Fibroblast of the aortic adventitia (primary cell): ENCODE measurements at regions not wholly inside any gene's neighbourhood (a gene's known extent, or its start where the extent isn't known, plus 50 kb on each side); places are given as distances from the start of the nearest gene placed in this dataset.
"Not testable (repeated sequence)": the region's sequence is repeated elsewhere in the genome, so short reads cannot be mapped to it uniquely, and the experiment has no call there.

Experiments used
- DNase-seq: peaks from one replicate; pipeline ENCODE4 v3.0.0-alpha.2; 2010; ENCODE audit warnings: low read depth
- H3K4me3 ChIP-seq: 2 replicates; pipeline ENCODE4 v1.5.1; 2011; ENCODE audit warnings: low read depth, mild to moderate bottlenecking, control low read depth, low read length, moderate library complexity
- TF ChIP-seq, protein P1 (sequence below): IDR thresholded peaks from 2 replicates; pipeline ENCODE4 v1.5.1; 2011; ENCODE audit warnings: mild to moderate bottlenecking, low read length, control low read depth, inconsistent platforms; ENCODE audit not compliant: insufficient read depth

GRCh38 chr16:88264641-88265285, 118.0 kb upstream of the ZNF469 start:
- TF ChIP-seq, protein P1, sequence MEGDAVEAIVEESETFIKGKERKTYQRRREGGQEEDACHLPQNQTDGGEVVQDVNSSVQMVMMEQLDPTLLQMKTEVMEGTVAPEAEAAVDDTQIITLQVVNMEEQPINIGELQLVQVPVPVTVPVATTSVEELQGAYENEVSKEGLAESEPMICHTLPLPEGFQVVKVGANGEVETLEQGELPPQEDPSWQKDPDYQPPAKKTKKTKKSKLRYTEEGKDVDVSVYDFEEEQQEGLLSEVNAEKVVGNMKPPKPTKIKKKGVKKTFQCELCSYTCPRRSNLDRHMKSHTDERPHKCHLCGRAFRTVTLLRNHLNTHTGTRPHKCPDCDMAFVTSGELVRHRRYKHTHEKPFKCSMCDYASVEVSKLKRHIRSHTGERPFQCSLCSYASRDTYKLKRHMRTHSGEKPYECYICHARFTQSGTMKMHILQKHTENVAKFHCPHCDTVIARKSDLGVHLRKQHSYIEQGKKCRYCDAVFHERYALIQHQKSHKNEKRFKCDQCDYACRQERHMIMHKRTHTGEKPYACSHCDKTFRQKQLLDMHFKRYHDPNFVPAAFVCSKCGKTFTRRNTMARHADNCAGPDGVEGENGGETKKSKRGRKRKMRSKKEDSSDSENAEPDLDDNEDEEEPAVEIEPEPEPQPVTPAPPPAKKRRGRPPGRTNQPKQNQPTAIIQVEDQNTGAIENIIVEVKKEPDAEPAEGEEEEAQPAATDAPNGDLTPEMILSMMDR: no peak
- H3K4me3 ChIP-seq: no peak overlapping the region
- DNase-seq: peak; percentile 91

DNA sequence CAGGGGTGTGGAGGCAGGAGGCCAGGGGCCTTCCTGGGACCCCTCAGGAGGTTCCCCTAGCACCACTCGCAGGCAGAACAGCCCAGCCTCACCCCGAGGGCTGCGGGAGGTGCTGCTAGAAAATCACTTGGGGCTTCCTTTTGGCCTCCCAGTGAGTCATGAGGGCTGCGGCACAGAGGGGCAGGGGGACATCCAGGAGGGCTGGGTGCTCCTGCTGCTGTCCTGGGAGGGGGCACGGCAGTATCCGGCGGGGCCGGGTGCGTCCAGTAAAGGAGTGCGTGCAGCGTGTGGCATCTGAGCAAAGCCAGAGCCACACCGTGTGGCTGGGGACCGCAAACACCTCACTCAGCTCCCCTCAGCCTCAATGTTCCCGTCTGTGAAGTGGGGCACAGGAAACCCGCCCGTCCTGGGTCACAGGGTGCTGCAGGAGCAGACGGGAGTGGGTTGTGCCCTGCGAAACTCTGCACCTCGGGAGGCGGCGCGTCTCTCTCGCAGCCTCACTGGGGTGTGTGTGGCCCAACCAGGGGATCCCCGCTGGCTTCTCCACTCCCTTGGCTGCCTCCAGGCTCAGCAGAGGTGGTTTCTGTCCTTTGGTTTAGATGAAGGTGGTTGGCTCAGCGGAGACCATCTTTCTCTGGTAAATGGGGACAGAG, 117.3 kb upstream of the ZNF469 start:
- not testable (repeated sequence) for H3K4me3 ChIP-seq, DNase-seq

DNA sequence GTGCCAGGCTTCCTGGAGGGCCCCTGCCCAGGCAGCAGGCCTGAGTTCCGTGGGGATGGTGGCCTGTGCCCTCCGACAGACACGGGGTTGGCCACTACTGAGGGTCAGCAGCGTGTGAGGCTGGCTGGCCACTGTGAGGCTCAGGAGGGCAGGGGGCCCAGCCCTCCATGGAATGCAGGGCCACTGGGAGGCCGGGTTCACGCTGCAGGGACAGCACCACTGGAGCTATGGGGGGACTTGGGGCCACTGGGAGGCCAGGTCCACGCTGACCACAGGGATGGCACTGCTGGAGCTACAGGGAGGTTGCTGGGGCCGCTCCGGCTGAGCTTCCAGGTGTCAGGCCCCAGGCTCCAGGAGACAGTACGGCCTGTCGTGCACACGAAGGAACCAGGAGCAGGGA, 116.7 kb upstream of the ZNF469 start:
- not testable (repeated sequence) for DNase-seq, H3K4me3 ChIP-seq

- not testable (repeated sequence) for DNase-seq, H3K4me3 ChIP-seq
Observed at GRCh38 chr16:88266935-88267551, 115.7 kb upstream of the ZNF469 start.

GRCh38 chr16:88268186-88268970, 114.4 kb upstream of the ZNF469 start:
- H3K4me3 ChIP-seq, DNase-seq: not testable (repeated sequence)

DNA sequence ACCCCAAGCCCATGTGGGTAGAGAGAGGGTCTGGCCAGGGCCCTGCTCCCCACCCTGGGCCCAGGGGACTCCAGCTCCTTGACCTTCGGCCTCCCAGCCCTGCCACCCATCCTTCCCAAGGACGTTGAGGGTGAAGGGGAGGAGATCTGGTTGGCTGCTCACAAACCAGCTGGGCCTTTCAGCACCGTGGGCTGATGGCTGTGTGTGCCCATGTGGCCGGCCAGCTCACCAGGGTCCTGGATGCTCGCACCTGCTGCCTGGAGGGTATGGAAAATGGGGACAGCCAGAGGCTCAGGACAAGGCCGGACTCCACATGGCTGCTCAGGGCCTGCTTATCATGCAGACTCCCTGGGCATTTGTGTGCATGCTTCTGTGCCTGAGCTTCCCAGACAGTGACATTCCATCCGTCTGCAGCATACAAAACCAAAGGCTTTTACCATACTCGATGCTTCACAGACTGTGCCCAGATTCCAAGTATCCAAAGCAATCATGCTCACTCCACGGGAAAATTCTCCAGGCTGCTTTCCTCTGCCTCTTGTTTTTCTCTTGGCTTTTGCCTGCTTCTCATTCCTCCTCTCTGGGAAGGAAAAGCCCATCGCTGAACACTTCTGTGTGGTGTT, 112.5 kb upstream of the ZNF469 start:
- peak; percentile 25 for DNase-seq
- H3K4me3 ChIP-seq: not testable (repeated sequence)

GRCh38 chr16:88271296-88271695, 111.5 kb upstream of the ZNF469 start:
- DNase-seq, H3K4me3 ChIP-seq: not testable (repeated sequence)

DNA sequence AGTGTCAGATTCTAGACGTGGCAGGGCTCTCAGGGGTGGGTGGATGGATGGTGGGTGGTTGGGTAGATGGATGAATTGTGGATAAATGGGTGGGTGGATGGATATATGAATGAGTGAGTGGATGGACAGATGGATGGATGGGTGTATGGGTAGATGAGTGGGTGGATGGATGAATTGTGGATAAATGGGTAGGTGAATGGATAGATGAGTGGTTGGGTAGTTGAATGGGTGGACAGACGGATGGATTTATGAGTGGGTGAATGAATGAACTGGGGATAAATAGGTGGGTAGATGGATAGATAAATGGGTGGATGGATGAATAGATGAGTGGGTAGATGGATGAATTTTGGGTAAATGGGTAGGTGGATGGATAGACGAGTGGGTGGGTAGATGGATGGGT, 111.0 kb upstream of the ZNF469 start:
- H3K4me3 ChIP-seq, DNase-seq: not testable (repeated sequence)

DNA sequence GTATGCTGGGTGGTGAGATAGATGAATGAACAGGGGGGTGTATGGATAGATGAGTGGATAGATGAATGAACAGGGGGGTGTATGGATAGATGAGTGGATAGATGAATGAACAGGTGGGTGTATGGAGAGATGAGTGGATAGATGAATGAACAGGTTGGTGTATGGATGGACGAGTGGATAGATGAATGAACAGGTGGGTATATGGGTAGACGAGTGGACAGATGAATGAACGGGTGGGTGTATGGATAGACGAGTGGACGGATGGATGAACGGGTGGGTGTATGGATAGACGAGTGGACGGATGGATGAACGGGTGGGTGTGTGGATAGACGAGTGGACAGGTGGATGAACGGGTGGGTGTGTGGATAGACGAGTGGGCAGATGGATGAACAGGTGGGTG, 110.3 kb upstream of the ZNF469 start:
- not testable (repeated sequence) for DNase-seq

GRCh38 chr16:88274126-88274750, 108.5 kb upstream of the ZNF469 start:
- peak; percentile 79 for DNase-seq
- H3K4me3 ChIP-seq: not testable (repeated sequence)

More for the DNA sequence above, 110.3 kb upstream of the ZNF469 start:
- not testable (repeated sequence) for H3K4me3 ChIP-seq

- peak; percentile 46 for DNase-seq
- no peak overlapping the region for H3K4me3 ChIP-seq
- TF ChIP-seq, protein P1: no peak
Observed at GRCh38 chr16:88274847-88275246, 107.9 kb upstream of the ZNF469 start.

DNA sequence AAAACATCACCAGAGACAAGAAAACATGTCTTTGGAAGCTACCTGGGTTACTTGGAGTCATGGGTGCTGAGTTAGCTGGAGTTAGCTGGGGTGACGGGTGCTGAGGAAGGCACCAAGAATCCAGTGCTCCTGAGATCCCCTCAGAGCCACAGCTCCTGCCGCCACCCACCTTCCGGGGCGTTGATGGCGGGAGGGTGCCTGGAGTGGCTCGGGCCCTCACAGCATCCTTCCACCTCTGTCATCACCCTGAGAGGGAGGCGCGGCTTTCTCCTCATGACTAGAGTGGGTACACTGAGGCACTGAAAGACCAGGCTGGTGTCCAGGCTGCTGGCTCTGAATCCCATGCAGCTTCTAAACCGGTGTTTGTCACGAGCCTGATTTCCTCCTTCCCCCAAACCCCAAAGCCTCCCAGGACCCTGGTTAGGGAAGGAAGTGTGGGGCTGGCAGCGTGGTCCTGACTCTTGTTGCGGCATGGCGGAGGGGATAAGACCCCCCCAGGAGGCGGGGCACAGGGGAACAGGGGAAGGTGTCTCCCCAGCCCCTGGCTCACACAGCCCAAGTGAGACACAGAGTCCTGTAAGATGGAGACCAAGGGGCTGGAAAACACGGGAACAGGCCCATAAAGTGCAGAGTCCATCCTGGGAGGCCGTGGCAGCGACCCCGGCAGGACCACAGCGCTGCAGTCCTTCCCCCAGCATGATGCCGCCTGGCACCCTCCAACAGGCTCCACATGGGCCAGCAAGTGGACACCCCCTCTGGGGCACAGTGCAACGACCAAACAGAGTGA, 107.2 kb upstream of the ZNF469 start:
- DNase-seq, H3K4me3 ChIP-seq: not testable (repeated sequence)

DNA sequence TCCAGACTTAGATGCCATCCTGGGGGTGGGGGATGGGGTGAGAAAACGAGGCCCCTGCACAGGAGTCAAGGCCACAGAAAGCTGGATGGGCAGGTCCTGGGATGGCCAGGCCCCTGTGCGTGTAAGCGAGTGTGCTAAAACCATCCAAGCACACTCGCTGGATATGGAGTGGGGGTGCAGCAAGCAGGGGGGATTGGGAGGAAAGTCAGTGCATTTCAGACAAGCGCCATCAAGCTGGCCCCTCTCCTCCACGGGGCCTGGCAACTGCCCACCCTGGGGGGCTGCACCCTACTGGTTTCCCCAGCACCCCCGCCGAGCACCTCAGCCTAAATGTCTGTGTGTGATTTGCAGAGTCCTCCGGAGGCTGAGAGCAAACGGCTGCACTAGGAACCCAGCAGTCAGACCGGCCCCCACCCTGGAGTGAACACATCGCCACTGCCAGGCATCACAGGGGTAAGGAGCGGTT, 106.6 kb upstream of the ZNF469 start:
- H3K4me3 ChIP-seq, DNase-seq: not testable (repeated sequence)
